GM12878 (cell line): ENCODE measurements at regions not wholly inside any gene's neighbourhood (a gene's known extent, or its start where the extent isn't known, plus 50 kb on each side); places are given as distances from the start of the nearest gene placed in this dataset.

Source experiments
- ATAC-seq: fragments of 200-7000 bp; cut with Tn5 transposase; 3 replicates; pipeline ENCODE4 v1.9.1; 2020; ENCODE audit warnings: mild to moderate bottlenecking, moderate library complexity
- BruUV-seq: library from RNA; stranded (reverse); fragments of 400-500 nt; replicated peaks from 2 replicates; lab custom pipeline; 2021; lab: Mats Ljungman, UMichigan
- CTCF ChIA-PET: fragments of 300-600 bp; sonication (Branson Sonifier 250); formaldehyde crosslinking; extraction: SDS; loops from one replicate; lab custom pipeline; 2021; ENCODE audit warnings: inconsistent platforms; lab: Yijun Ruan, JAX
- POLR2A ChIA-PET: fragments of 350-600 bp; formaldehyde crosslinking; extraction: SDS; loops from one replicate; lab custom pipeline; 2021; ENCODE audit warnings: inconsistent platforms; lab: Charles Lee
- RAD21 ChIA-PET: fragments of 300-600 bp; sonication (Branson Sonifier 250); formaldehyde crosslinking; loops from one replicate; lab custom pipeline; 2023; ENCODE audit warnings: antibody characterized with exemption; ENCODE audit not compliant: unreplicated experiment; lab: Charles Lee
- SMC1A ChIA-PET: fragments of 300-600 bp; sonication (Branson Sonifier 250); formaldehyde crosslinking; loops from one replicate; lab custom pipeline; 2023; ENCODE audit not compliant: unreplicated experiment, uncharacterized antibody; lab: Charles Lee
- DNase-seq: peaks from one replicate; pipeline ENCODE4 v3.0.0-alpha.2; 2011; ENCODE audit warnings: low read depth, low spot score
- FAIRE-seq: peaks from 3 replicates; lab custom pipeline; 2011; peaks lifted over from hg19 to GRCh38; lab: Jason Lieb, UNC
- H2AFZ ChIP-seq: 2 replicates; pipeline ENCODE4 v1.6.0; 2011; ENCODE audit warnings: low read depth, low read length, control low read depth; ENCODE audit not compliant: control insufficient read depth
- H3K27ac ChIP-seq: 2 replicates; pipeline ENCODE4 v1.5.1; 2011; ENCODE audit warnings: control low read depth; ENCODE audit not compliant: control insufficient read depth, insufficient read depth
- H3K27me3 ChIP-seq, 2 experiments: replicated peaks in 1 of 2; 2 replicates each; pipeline versions ENCODE4 v1.6.0 to v1.6.1; 2011; ENCODE audit warnings: low read length in 1 of 2; ENCODE audit not compliant: control insufficient read depth in 2 of 2, insufficient read depth in 2 of 2
- H3K36me3 ChIP-seq, 2 experiments: 2 replicates each; pipeline ENCODE4 v1.5.1; 2011; ENCODE audit warnings: low read length in 1 of 2; ENCODE audit not compliant: control insufficient read depth in 2 of 2, insufficient read depth in 2 of 2
- H3K4me1 ChIP-seq: 2 replicates; pipeline ENCODE4 v1.6.1; 2011; ENCODE audit warnings: mild to moderate bottlenecking, low read length, moderate library complexity, mixed read lengths; ENCODE audit not compliant: control insufficient read depth, insufficient read depth
- H3K4me2 ChIP-seq: 2 replicates; pipeline ENCODE4 v1.6.0; 2011; ENCODE audit warnings: control low read depth; ENCODE audit not compliant: control insufficient read depth, insufficient read depth
- H3K4me3 ChIP-seq: fragments of 200-600 bp; sonication (generic); 2 replicates; pipeline ENCODE4 v1.5.1; 2016
- H3K79me2 ChIP-seq: 2 replicates; pipeline ENCODE4 v1.6.0; 2011; ENCODE audit warnings: low read length; ENCODE audit not compliant: control insufficient read depth, insufficient read depth
- H3K9ac ChIP-seq: 2 replicates; pipeline ENCODE4 v1.8.0; 2011; ENCODE audit warnings: low read length, control low read depth, mixed read lengths; ENCODE audit not compliant: control insufficient read depth, insufficient read depth
- H3K9me3 ChIP-seq: replicated peaks from 3 replicates; pipeline ENCODE4 v1.5.1; 2011; ENCODE audit warnings: mild to moderate bottlenecking, low read length; ENCODE audit not compliant: control insufficient read depth, insufficient read depth
- H4K20me1 ChIP-seq: 2 replicates; pipeline ENCODE4 v1.6.0; 2011; ENCODE audit not compliant: control insufficient read depth, insufficient read depth
- CBX5 ChIP-seq: sonication (generic); IDR thresholded peaks from 2 replicates; pipeline ENCODE4 v1.6.1; 2016; ENCODE audit warnings: low read depth, moderate library complexity, mild to moderate bottlenecking, inconsistent platforms
- CHD4 ChIP-seq: fragments of 200-600 bp; sonication (generic); IDR thresholded peaks from 2 replicates; pipeline ENCODE4 v1.6.1; 2016; ENCODE audit warnings: mild to moderate bottlenecking
- DPF2 ChIP-seq: fragments of 450-650 bp; IDR thresholded peaks from 2 replicates; pipeline ENCODE4 v1.6.1; 2017; ENCODE audit warnings: mild to moderate bottlenecking
- ESRRA ChIP-seq: IDR thresholded peaks from 2 replicates; pipeline ENCODE4 v1.6.1; 2012; ENCODE audit warnings: mild to moderate bottlenecking, low read length, improper control_type of control experiment
- JUNB ChIP-seq: IDR thresholded peaks from 2 replicates; pipeline ENCODE4 v1.6.1; 2016; ENCODE audit warnings: antibody characterized with exemption, mild to moderate bottlenecking
- KLF5 ChIP-seq: fragments of 450-650 bp; IDR thresholded peaks from 2 replicates; pipeline ENCODE4 v1.6.1; 2014; ENCODE audit warnings: mild to moderate bottlenecking; ENCODE audit not compliant: partially characterized antibody
- POLR2AphosphoS2 ChIP-seq: IDR thresholded peaks from 2 replicates; pipeline ENCODE4 v1.6.1; 2011; ENCODE audit warnings: low read depth, mild to moderate bottlenecking, low read length, improper control_type of control experiment, moderate library complexity
- REST ChIP-seq: IDR thresholded peaks from 2 replicates; pipeline ENCODE4 v1.6.1; 2012; ENCODE audit warnings: mild to moderate bottlenecking, low read depth, low read length
- WGBS: methylation state at CpG from one replicate; pipeline ENCODE4 v1.1.6; 2016; ENCODE audit warnings: low lambda C conversion rate; ENCODE audit not compliant: insufficient replicate concordance, insufficient coverage; ENCODE audit errors: missing lambda C conversion rate; 5-methylcytosine and 5-hydroxymethylcytosine counted together
- in situ Hi-C: fragments of 300-500 bp; cut with MboI; formaldehyde crosslinking; loops from 9 replicates; pipeline ENCODE4 v1.14.3; 2018; ENCODE audit warnings: mixed read lengths
- intact Hi-C: fragments of 100-400 bp; cut with micrococcal nuclease; formaldehyde crosslinking; loops from one replicate; pipeline ENCODE4 v1.14.2; 2022; ENCODE audit not compliant: unreplicated experiment

- Histone ChIP-seq H2AFZ (no peak overlapping the region), H3K27ac (no peak overlapping the region), H3K36me3 (no peaks in the 10 kb centered on the region), H3K4me2 (no peak overlapping the region), H3K4me3 (no peak overlapping the region), H3K9me3 (no peaks in the 10 kb centered on the region), H4K20me1 (no peaks in the 10 kb centered on the region), H3K79me2 (no peaks in the 10 kb centered on the region), H3K9ac (no peak overlapping the region), H3K4me1 (no peaks in the 10 kb centered on the region), H3K27me3 (no peaks in the 10 kb centered on the region)
- RAD21 ChIA-PET: no interaction called here
- DNase-seq: no peak
- CTCF ChIA-PET: no interaction called here
- TF ChIP-seq CBX5 (no peak), KLF5 (no peak), POLR2AphosphoS2 (no peak), REST (no peak), ESRRA (no peak), JUNB (no peak), CHD4 (no peak), DPF2 (no peak)
- FAIRE-seq: no peak
- ATAC-seq: no peak
- SMC1A ChIA-PET: no interaction called here
- POLR2A ChIA-PET: no interaction called here
- no TSS peak for BruUV-seq
- WGBS: 52% methylated on average over 5 of the region's 5 CpGs
- in situ Hi-C loops (no loop called here), intact Hi-C loops (no loop called here)
These were observed 205.1 kb upstream of the CXCL12 start for GRCh38 chr10:44589944-44590449.
